HepG2 (cell line): ENCODE measurements at regions not wholly inside any gene's neighbourhood (a gene's known extent, or its start where the extent isn't known, plus 50 kb on each side); places are given as distances from the start of the nearest gene placed in this dataset.

ENCODE experiments used
- CENPT ChIP-seq: sonication (generic); formaldehyde crosslinking; IDR thresholded peaks from 2 replicates; pipeline ENCODE4 v1.8.0; 2022; ENCODE audit warnings: low read depth, mild to moderate bottlenecking, moderate library complexity, missing genetic modification reagents
- EHMT2 ChIP-seq: fragments of 200-600 bp; sonication (generic); IDR thresholded peaks from 2 replicates; pipeline ENCODE4 v1.7.0; 2017; ENCODE audit warnings: antibody characterized with exemption, low read depth, low read length, borderline replicate concordance
- HMG20B ChIP-seq: conservative IDR thresholded peaks from 2 replicates; pipeline ENCODE4 v1.6.1; 2016; ENCODE audit warnings: missing genetic modification reagents, missing compliant biosample characterization
- POLR2AphosphoS5 ChIP-seq: IDR thresholded peaks from 2 replicates; pipeline ENCODE4 v1.6.1; 2012; ENCODE audit warnings: low read depth, low read length
- ZBTB25 ChIP-seq: IDR thresholded peaks from 2 replicates; pipeline ENCODE4 v1.6.1; 2018; ENCODE audit warnings: missing genetic modification reagents
- ZFP91 ChIP-seq: sonication (generic); formaldehyde crosslinking; IDR thresholded peaks from 2 replicates; pipeline ENCODE4 v1.9.0; 2022; ENCODE audit warnings: missing genetic modification reagents, mild to moderate bottlenecking, borderline replicate concordance
- TF ChIP-seq, protein P1 (sequence below): sonication (generic); formaldehyde crosslinking; IDR thresholded peaks from 2 replicates; pipeline ENCODE4 v1.5.0; 2020; ENCODE audit warnings: mild to moderate bottlenecking, missing genetic modification reagents, moderate library complexity

DNA sequence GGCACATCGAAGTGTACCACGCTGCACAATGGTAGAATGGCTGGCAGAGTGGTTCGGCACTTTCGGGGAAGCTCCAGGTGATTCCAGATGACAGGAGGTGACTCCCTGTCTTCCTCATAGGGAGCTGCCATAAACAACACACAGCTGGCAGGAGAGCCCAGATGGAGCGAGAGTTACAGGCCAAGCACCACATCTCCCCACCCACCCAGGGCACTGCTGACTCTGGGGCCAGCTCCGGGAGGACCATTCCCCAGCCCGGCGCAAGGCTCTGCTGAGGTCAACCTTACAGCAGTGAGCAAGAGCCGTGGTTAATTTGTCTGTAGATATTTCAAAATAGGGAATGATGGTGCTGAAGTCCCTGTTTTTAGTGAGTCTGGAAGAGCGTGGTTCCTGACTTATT, 78.8 kb upstream of the HMGXB4 start:
- TF ChIP-seq, protein P1, sequence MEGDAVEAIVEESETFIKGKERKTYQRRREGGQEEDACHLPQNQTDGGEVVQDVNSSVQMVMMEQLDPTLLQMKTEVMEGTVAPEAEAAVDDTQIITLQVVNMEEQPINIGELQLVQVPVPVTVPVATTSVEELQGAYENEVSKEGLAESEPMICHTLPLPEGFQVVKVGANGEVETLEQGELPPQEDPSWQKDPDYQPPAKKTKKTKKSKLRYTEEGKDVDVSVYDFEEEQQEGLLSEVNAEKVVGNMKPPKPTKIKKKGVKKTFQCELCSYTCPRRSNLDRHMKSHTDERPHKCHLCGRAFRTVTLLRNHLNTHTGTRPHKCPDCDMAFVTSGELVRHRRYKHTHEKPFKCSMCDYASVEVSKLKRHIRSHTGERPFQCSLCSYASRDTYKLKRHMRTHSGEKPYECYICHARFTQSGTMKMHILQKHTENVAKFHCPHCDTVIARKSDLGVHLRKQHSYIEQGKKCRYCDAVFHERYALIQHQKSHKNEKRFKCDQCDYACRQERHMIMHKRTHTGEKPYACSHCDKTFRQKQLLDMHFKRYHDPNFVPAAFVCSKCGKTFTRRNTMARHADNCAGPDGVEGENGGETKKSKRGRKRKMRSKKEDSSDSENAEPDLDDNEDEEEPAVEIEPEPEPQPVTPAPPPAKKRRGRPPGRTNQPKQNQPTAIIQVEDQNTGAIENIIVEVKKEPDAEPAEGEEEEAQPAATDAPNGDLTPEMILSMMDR = no peak
- TF ChIP-seq ZBTB25 (CRISPR knock-in tag) (no peak), HMG20B (CRISPR knock-in tag) (no peak), POLR2AphosphoS5 (no peak), EHMT2 (no peak), CENPT (CRISPR knock-in tag) (no peak), ZFP91 (no peak)
